ENCODE measurements at regions not wholly inside any gene's neighbourhood (a gene's known extent, or its start where the extent isn't known, plus 50 kb on each side); places are given as distances from the start of the nearest gene placed in this dataset.
A peak's percentile ranks its signal among the peaks of the same experiment; 100 is the strongest.
"Not testable (repeated sequence)": the region's sequence is repeated elsewhere in the genome, so short reads cannot be mapped to it uniquely, and the experiment has no call there.

DNA sequence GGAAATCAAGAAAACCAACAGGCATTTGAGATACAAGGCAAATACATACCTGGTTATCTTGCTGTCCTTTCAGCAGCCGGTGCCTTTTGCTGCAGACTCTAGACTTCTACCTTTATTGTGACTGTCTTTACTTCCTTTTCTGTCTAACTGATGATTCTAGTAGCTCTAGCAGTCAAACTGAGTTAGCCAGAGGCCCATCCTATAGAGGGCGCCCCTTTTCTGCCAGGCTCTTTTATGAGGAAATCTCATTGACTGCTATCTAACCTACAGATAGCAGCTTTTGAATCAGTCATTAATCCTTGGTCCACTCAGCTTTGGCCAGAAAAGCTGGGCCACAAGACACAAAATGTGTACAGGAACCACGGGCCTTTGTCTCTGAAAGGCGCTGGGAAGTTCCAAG lies 87.5 kb upstream of the WSB1 start:
- no peak for DNase-seq (ENCODE audit: low read depth, low spot score)

DNA sequence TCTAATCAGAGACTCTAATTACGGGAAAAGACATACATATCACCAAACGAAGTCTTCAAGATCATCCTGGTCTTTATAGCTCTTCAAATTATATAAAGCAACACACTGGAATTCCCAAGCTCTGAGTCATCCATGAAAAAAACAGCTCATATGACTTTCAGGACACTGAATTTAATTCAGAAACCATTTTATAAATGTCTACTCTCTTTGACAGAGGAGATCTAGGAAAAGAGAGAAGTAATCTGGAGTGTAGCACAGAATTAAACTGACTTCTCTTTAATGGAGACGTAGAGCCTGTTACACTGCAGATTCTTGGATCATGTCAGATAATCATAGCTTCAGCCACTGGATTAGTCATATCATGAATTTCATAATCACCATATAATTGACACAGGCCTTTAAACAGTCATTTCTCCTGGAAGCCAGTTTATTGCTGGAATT lies 86.8 kb upstream of the WSB1 start:
- DNase-seq (ENCODE audit: low read depth, low spot score) = no peak

DNA sequence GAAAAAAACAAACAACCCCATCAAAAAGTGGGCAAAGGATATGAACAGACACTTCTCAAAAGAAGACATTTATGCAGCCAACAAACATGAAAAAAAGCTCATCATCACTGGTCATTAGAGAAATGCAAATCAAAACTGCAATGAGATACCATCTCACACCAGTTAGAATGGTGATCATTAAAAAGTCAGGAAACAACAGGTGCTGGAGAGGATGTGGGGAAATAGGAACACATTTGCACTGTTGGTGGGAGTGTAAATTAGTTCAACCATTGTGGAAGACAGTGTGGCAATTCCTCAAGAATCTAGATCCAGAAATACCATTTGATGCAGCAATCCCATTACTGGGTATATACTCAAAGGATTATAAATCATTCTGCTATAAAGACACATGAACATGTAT lies 85.5 kb upstream of the WSB1 start:
- DNase-seq (ENCODE audit: low read depth, low spot score) = not testable (repeated sequence)

DNA sequence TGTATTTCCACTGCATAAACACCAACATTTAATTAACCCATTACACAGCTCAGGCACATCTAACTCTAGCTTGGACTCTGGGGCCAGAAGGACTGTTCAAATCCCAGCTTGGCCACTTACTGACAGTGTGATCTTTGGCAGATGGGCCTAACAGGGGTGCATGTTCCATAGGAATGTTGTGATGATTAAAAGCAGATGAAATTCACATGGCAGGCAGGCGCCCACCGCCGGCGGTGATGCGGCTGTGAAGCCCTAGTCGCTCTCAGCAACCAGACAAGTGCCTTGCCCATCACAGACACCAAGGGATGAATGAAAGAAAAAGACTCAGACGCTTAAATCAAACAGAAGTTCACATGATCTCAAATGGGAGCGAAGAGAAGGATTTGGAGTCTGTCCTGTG lies 84.6 kb upstream of the WSB1 start:
- no peak for DNase-seq (ENCODE audit: low read depth, low spot score)

DNA sequence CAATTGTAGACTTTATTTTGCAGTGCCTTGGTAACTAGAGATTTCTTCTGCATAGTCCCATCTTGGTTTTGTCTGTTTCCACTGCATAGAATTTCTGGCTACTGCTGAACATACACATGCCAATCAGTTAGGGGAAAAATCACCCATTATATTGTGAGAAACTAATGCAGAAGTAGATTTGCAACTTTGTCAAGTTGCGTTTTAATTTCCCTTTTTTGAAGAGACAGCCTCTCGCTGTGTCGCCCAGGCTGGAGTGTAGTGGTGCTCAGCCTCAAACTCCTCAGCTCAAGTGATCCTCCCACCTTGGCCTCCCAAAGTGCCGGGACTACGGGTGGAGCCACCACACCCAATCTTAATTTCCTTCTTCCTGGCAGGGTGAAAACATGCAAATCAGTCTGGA lies 83.1 kb upstream of the WSB1 start:
- DNase-seq (ENCODE audit: low read depth, low spot score) = not testable (repeated sequence)

DNA sequence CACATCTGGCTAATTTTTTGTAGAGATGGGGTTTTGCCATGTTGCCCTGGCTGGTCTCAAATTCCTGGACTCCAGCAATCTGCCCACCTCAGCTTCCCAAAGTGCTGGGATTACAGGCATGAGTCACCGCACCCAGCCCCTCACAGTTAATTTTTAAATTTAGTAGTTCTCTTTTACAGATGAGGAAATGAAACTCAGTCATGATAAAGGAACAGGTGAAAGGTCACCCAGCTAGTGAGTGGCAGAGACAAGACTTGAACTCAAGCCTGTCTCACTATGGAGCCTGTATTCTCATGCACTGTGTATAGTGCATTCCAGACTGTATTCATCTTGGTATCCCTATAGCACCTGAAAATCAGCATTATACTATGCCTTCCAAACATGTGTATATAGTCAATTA lies 77.1 kb upstream of the WSB1 start:
- DNase-seq (ENCODE audit: low read depth, low spot score) = no peak

DNA sequence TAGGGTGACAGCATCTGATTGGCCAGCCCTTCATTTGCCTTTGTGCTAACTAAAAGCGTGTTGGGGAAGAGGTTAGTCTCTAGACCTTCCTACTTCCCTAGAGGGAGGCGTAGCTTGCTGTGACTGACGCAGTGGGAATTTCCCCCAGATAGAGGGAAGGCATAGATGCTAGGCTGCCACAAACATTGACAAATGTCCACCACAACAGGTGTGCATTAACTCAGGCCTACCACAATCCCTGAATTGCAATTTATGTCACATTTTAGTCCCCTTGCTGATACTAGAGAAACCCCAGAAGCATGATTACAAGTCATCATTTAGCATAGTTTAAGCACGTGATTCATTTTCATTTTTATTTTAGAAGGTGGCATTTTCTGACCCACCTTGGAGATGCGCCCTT lies 76.3 kb upstream of the WSB1 start:
- DNase-seq (ENCODE audit: low read depth, low spot score) = no peak

DNA sequence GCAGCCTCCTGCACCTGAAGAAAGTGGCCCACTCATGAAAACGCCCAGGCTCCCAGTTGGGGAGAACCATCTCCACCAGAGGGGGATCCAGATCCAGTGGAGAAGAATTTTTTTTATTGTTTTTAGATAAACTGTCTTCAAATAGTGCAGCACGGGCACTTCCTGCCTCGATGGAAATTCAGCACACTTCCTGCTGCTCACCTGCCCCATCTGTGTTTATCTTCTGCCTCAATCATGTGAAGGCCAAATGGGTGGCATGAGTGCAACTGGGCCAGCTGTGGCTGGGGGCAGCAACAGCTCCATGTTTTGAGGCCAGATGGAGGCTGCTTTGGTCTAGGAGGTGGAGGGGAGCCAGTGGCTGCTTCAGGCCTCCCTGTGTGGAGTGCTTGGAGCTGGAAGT lies 75.9 kb upstream of the WSB1 start:
- DNase-seq (ENCODE audit: low read depth, low spot score) = no peak

DNA sequence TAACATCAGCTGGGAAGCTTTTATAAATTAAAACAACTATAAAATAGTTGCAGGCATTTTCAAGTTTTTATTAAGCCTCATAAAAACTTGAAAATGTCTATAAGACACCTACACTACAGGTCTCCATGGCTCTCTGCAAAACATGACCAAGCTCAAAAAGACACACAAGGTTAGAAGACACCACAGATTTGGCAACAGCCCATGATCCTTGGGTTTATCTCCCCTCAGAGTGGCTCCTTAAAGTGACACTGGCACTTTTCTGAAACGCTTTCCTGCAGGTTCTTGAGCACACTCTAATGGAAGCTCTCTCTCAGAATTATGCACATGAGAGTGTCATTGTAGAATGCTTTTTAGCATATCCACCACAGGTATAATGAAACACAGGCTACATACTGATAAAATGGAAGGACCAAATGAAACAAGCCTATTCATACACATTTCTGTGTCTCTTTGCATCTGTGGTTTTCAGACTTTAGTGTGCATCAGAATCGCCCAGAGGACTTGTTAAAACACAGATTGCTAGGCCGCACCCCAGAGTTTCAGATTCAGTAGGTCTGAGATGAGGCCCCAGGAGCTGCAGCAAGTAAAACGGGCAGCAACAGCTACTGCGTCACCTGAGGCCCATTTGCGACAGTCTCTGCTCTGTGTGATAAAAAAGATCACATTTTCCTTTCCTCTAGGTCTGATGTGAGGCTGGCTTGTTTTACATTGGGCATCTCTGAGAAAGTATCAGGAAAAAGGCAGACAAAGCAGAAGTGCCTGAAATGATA lies 75.0 kb upstream of the WSB1 start:
- DNase-seq (ENCODE audit: low read depth, low spot score) = no peak

DNA sequence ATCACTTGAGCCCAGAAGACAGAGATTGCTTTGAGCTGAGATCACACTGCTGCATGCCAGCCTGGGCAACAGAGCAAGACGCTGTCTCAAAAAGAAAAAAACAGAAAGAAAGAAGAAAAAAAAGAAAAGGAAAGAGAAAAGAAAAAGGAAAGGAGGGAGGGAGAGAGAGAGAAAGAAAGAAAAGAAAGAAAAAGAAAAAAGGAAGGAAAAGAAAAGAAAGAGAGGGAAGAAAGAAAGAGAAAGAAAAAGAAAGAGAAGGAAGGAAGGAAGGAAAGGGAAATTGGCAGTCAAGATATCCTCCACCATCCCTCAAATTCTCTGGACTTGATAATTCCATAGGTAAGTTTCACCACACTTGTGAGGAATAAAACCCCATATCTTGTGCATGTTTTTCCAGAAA lies 71.4 kb upstream of the WSB1 start:
- no peak for DNase-seq (ENCODE audit: low read depth, low spot score)

DNA sequence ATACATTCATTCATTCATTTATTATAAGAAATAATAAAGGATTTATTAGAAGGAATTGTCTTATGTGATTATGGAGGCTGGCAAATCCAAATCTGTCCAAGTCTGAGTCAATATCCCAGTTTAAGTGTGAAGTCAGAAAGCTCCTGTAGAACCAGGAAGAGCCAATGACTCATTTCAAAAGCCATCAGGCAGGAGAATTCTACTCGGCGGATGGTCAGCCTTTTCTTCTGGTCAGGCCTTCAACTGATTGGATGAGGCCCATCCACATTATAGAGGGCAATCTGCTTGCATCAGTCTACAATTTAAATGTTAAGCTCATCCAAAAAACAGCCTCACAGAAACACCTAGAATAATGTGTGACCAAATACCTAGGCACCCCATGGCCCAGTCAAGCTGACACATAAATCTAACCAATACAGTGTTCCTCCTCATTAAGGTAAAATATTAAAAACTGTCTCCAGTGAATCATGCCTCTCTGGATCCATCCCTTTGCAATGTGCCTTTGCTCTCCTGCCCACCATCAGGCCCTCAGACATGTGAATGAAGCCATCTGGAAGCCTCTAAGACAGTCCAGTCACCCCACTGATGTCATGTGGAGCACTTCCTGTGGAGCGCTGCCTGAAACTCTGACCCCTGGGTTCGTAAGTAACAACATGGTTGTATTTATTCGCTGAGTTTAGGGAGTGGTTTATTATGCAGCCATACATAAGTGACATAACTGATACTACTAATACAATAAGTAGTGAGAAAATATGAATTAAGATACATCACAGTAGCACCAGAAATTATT lies 69.2 kb upstream of the WSB1 start:
- peak; percentile 61 for DNase-seq (ENCODE audit: low read depth, low spot score)

DNA sequence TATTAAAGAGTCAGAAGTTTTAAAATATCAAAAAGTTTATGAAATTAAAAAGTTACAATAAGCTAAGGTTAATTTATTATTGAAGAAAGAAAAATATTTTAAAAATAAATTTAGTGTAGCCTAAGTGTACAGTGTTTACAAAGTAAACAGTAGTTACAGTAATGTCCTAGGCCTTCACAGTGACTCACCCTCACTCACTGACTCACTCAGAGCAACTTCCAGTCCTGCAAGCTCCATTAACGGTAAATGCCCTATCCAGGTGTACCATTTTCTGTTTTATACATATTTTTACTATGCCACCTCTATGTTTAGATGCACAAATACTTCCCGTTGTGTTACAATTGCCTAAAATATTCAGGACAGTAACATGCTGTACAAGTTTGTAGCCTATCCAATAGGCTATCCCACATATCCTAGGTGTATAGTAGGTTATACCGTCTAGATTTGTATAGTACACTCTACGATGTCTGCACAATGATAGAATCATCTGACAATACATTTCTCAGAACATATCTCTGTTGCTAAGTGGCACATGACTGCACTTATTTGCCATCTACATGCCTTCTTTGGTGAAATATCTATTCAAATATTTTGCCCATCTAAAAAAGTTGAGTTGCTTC lies 67.2 kb upstream of the WSB1 start:
- no peak for DNase-seq (ENCODE audit: low read depth, low spot score)

DNA sequence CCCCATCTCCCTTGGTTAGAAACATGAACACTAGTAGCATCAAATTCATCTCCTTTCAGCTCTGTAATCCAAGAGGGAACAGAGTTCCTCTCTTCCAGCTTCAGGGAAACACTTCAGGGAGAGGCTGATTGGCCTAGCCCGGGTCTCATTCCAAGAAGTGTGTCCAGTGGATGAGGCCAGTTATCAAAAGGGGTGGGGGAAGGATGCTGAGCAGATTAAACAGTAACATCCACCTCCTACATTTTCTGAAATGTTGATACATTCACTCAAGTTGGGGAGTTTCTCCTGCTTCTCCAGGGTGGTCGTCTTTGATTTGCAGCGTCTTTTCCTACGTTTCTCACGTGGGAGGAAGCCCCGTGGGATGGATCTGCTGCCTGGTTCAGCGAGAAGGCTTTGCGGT lies 62.9 kb upstream of the WSB1 start:
- DNase-seq (ENCODE audit: low read depth, low spot score) = no peak

DNA sequence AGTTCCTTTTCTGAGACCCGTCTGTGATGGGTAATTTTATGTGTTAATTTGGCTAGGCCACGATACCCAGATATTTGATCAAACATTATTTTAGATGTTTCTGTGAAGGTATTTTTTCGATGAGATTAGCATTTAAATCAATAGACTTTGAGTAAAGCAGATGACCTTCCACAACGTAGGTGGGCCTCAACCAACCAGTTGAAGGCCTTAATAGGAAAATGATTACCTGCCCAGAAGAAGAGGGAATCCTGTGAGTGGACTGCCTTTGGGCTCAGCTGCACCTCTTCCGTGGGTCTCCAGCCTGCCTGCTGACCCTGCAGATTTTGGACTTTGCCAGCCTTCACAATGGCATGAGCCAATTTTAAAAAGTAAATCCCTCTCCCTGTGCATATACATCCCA lies 61.6 kb upstream of the WSB1 start:
- no peak for DNase-seq (ENCODE audit: low read depth, low spot score)

DNA sequence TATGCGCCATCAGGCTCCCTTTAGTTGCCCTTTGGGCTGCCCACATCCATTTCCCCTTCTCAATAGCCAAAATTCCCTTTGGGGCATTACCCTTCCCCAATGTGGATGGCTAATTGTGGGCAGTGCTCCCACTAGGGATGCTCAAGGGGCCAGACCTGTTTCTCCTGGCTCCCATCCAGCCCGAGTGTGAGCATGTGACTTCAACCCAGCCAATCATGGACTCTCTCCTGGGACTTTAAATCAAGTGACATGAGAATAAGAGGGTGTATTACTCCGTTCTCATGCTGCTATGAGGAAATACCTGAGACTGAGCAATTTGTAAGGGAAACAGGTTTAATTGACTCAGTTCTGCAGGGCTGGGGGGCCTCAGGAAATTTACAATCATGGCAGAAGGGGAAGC lies 60.9 kb upstream of the WSB1 start:
- DNase-seq (ENCODE audit: low read depth, low spot score) = no peak

DNA sequence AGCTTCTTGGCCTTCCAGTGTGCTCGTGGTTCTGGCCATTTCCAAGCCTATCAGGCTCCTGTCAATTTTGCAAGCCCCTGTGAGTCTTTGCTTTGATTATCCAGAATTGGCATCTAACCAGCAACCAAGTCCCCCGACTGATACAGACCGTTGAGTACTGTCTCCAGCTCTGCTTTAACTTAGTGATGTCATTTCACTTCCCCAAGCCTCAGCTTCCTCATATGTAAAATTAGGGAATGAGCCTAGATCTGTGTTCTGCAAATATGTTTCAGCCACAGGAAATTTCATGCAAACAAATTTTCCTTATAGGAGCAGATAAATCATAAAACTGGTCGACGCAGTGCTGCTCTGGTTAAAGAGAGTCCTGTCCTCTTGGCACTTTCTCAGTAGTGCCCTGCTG lies 60.1 kb upstream of the WSB1 start:
- no peak for DNase-seq (ENCODE audit: low read depth, low spot score)

DNA sequence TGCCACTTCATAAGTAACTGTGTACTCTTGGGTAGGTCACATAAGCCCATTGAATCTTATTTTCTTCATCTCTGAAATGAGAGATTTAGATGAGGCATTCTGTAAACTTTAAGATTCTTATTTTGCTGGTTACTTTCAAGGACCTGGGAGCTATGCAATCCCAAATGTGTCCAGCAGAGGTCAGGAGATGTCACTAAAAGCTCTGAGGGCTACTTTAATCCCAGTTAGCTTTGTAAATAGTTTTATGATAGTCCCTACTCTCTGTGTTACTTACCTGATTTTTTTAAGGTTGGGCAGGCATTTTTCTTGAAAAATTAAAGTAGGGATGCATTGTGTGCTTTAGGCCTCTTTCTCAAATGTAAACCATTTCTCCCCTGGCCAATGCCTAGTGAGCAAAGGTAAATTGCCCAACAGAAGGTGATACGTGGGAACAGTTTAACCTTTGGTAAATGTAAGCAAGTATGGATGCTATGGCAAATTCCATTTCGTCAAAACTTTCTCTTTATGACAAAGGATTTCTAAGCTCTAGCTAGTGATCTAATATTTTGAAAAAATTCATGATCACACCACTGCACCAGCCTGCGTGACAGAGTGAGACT lies 57.1 kb upstream of the WSB1 start:
- no peak for DNase-seq (ENCODE audit: low read depth, low spot score)

DNA sequence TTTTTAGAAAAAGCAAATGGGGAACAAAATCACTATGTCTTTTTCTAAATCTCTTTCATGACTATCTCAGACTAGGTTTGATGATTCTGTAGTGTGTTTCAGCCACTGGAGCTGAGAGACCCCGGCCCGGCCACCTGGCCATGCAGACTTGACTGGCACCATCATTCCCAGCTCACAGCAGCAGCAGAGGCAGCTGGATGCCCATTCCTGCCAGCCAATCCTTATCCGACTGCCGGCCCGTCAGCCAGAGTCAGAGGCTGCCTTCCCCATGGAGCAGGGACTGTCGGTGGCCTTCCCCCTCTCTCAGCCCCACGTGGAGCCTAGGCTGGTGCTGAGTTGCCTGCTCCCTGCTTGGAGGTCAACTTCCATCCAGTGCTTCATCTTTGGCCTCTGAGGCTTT lies 56.0 kb upstream of the WSB1 start:
- no peak for DNase-seq (ENCODE audit: low read depth, low spot score)

DNA sequence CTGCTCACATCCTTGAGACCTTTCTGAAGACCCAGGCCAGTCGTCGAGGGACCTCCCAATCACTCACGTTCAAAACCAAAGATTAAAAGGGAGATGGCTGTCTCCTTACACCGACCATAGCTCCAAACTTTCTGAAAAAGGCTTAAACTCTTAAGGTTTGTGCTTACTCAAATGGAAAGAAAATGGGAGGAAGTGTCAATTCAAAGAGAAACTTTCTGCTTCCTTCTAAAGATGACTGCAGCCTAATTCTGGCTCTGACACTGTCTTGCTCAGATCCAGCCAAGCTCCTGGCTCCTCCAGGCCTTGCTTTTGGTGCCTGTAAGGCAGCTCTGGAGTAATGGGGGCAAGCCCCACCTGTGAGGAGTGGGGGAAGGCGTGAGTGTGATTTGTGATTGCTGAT lies 54.9 kb upstream of the WSB1 start:
- no peak for DNase-seq (ENCODE audit: low read depth, low spot score)

DNA sequence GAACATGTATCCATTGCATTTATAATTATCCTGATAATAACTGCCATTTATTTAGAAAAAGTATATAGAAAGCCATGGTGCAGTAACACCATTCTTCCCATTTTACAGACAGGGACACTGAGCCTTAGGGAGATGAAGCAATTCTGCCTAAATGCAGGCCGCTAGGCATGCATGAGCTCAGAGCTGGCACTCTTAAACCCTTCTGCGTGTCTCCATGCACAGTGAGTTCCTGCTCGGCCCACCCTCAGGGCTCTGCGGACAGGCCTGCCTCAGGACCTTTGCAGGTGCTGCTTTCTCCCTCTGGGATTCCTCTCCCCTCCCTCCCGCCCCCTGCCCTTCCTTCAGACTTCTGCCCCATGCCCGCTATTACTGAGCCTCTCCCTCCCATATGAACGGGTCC lies 54.3 kb upstream of the WSB1 start:
- DNase-seq (ENCODE audit: low read depth, low spot score) = no peak

DNA sequence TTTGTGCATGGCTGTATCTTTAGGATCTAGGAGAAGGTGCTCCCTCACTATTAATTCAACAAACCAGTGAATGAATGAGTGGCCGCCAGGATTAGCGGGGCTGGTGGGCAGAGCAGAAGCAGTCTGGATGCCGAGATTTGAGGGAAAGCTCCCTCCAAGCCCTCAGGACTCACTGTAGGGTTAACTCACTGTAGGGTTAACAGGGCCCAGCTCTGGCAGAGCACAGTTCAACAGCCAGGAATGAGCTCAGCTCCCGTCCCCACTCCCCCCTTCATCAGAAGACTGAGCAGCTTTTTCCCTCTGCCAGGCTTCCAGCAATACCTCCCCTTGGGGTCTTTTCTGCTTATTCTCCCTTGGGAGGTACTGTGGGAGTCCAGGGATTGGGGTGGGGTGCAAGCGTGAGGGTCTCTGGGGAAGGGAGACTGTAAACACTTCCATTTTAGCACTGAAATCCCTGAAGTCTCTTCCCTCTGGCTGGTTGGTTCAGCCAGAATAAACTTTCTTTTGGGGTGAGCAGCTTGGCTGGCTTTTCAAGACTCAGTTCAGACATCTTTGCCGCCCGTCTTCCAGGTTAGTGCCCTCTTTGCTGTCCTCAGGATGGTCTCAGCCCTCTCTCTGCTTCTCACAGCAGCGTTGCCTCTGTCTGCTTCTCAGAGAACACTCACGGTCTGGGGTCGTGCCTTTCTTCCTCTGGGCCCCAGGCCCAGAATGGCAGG lies 53.7 kb upstream of the WSB1 start:
- DNase-seq (ENCODE audit: low read depth, low spot score) = no peak

DNA sequence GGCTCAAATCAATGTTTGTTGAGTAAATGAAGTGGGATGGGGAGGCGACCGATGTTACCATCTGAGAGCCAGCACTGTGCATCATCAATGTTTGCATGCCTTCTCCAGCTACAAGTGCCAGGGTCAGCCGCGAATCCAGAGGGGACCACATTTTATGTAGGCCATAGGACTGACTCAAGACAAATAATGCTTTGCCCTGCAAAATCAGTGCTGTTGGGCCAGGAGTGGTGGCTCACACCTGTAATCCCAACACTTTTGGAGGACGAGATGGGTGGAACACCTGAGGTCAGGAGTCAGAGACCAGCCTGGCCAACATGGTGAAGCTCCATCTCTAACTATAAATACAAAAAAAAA lies 53.1 kb upstream of the WSB1 start:
- no peak for DNase-seq (ENCODE audit: low read depth, low spot score)
